HepG2 (cell line): ENCODE measurements at regions not wholly inside any gene's neighbourhood (a gene's known extent, or its start where the extent isn't known, plus 50 kb on each side); places are given as distances from the start of the nearest gene placed in this dataset.

ENCODE experiments used
- ATAC-seq: fragments of 200-7000 bp; cut with Tn5 transposase; 3 replicates; pipeline ENCODE4 v1.9.1; 2020; ENCODE audit warnings: mild to moderate bottlenecking, moderate library complexity
- BruUV-seq: library from RNA; stranded (reverse); fragments of 400-500 nt; replicated peaks from 2 replicates; lab custom pipeline; 2021; lab: Mats Ljungman, UMichigan
- CTCF ChIA-PET: fragments of 300-600 bp; formaldehyde crosslinking; extraction: SDS; loops from one replicate; lab custom pipeline; 2021; ENCODE audit warnings: low total read pairs, inconsistent platforms, low intra/inter-chr PET ratio; lab: Yijun Ruan, JAX
- POLR2A ChIA-PET: fragments of 350-600 bp; sonication (Branson Sonifier 250); formaldehyde crosslinking; loops from one replicate; lab custom pipeline; 2020; ENCODE audit warnings: antibody characterized with exemption, inconsistent platforms; lab: Yijun Ruan, JAX
- DNase-seq: peaks from one replicate; pipeline ENCODE4 v3.0.0-alpha.2; 2015; ENCODE audit warnings: low spot score
- FAIRE-seq: peaks from 3 replicates; lab custom pipeline; 2011; peaks lifted over from hg19 to GRCh38; lab: Jason Lieb, UNC
- H2AFZ ChIP-seq: one replicate; pipeline ENCODE4 v1.6.1; 2011; ENCODE audit warnings: low read length, inconsistent platforms
- H3K27ac ChIP-seq: fragments of 300-600 bp; 3 replicates; pipeline ENCODE4 v1.8.0; 2011; ENCODE audit warnings: mixed run types, mild to moderate bottlenecking, mixed read lengths, low read length, inconsistent platforms; ENCODE audit not compliant: insufficient read depth; ENCODE audit errors: extremely low read length
- H3K27me3 ChIP-seq, 2 experiments: fragments of 200-600 bp in 1 of 2; 2 replicates in 1 of 2; 3 replicates in 1 of 2; pipeline versions ENCODE4 v1.6.0 to v1.8.0; 2011; ENCODE audit warnings: low read length in 2 of 2, mild to moderate bottlenecking in 2 of 2, moderate library complexity in 2 of 2, inconsistent platforms in 1 of 2; ENCODE audit not compliant: insufficient read depth in 2 of 2, control insufficient read depth in 1 of 2
- H3K36me3 ChIP-seq, 2 experiments: fragments of 200-600 bp in 1 of 2; replicated peaks in 1 of 2; 2 replicates in 1 of 2; 3 replicates in 1 of 2; pipeline versions ENCODE4 v1.5.1 to v1.8.0; 2011; ENCODE audit warnings: low read length in 2 of 2, inconsistent platforms in 1 of 2; ENCODE audit not compliant: insufficient read depth in 2 of 2, control insufficient read depth in 1 of 2
- H3K4me1 ChIP-seq: 2 replicates; pipeline ENCODE4 v1.5.1; 2012; ENCODE audit warnings: low read length, inconsistent platforms; ENCODE audit not compliant: insufficient read depth
- H3K4me2 ChIP-seq: 2 replicates; pipeline ENCODE4 v1.6.0; 2011; ENCODE audit warnings: low read depth, low read length, inconsistent platforms
- H3K4me3 ChIP-seq, 3 experiments: fragments of 200-600 bp in 1 of 3; sonication (generic), shearing (Covaris generic) in 1 of 3; replicated peaks in 1 of 3; 2 replicates each; pipeline ENCODE4 v1.5.1; 2011 to 2016; ENCODE audit warnings: low read length in 3 of 3, inconsistent platforms in 2 of 3, low read depth in 2 of 3, mild to moderate bottlenecking in 2 of 3, control low read depth in 1 of 3, mixed read lengths in 1 of 3; ENCODE audit not compliant: insufficient read depth in 1 of 3
- H3K79me2 ChIP-seq: one replicate; pipeline ENCODE4 v1.6.1; 2011; ENCODE audit warnings: low read length, inconsistent platforms; ENCODE audit not compliant: insufficient read depth
- H3K9ac ChIP-seq: 2 replicates; pipeline ENCODE4 v1.6.0; 2011; ENCODE audit warnings: mild to moderate bottlenecking, low read depth, low read length, inconsistent platforms; ENCODE audit not compliant: insufficient read depth
- H3K9me3 ChIP-seq: 2 replicates; pipeline ENCODE4 v1.5.1; 2012; ENCODE audit warnings: mild to moderate bottlenecking, low read length
- H4K20me1 ChIP-seq: 2 replicates; pipeline ENCODE4 v1.6.0; 2011; ENCODE audit warnings: inconsistent platforms, mild to moderate bottlenecking, low read length, moderate library complexity; ENCODE audit not compliant: insufficient read depth
- DPF2 ChIP-seq: sonication (generic); formaldehyde crosslinking; IDR thresholded peaks from 2 replicates; pipeline ENCODE4 v1.4.0; 2020; ENCODE audit warnings: mild to moderate bottlenecking, low read depth, missing genetic modification reagents, borderline replicate concordance
- DR1 ChIP-seq: sonication (generic); formaldehyde crosslinking; IDR thresholded peaks from 2 replicates; pipeline ENCODE4 v1.8.0; 2021; ENCODE audit warnings: mild to moderate bottlenecking, missing genetic modification reagents, inconsistent platforms
- FOSL1 ChIP-seq: sonication (generic); formaldehyde crosslinking; IDR thresholded peaks from 2 replicates; pipeline ENCODE4 v1.9.0; 2021; ENCODE audit warnings: missing genetic modification reagents, borderline replicate concordance
- FOXK2 ChIP-seq: fragments of 450-650 bp; IDR thresholded peaks from 2 replicates; pipeline ENCODE4 v1.6.1; 2016
- FOXP1 ChIP-seq, 2 experiments: fragments of 450-650 bp in 1 of 2; IDR thresholded peaks; 2 replicates each; pipeline ENCODE4 v1.6.1; 2017 to 2018; ENCODE audit warnings: antibody characterized with exemption in 1 of 2
- KAT7 ChIP-seq: IDR thresholded peaks from 2 replicates; pipeline ENCODE4 v1.6.1; 2018; ENCODE audit warnings: borderline replicate concordance, missing compliant biosample characterization
- MIER3 ChIP-seq: IDR thresholded peaks from 2 replicates; pipeline ENCODE4 v1.6.1; 2016; ENCODE audit warnings: missing compliant biosample characterization, borderline replicate concordance
- MYNN ChIP-seq: sonication (generic); formaldehyde crosslinking; IDR thresholded peaks from 2 replicates; pipeline ENCODE4 v1.4.0; 2020; ENCODE audit warnings: mild to moderate bottlenecking, low read depth, missing genetic modification reagents
- NFIB ChIP-seq: sonication (generic); formaldehyde crosslinking; IDR thresholded peaks from 2 replicates; pipeline ENCODE4 v1.9.0; 2021; ENCODE audit warnings: missing genetic modification reagents, mild to moderate bottlenecking, borderline replicate concordance
- POLR2G ChIP-seq: fragments of 200-400 bp; formaldehyde crosslinking; IDR thresholded peaks from 2 replicates; pipeline ENCODE4 v1.6.1; 2018; ENCODE audit warnings: mild to moderate bottlenecking, low read depth, low read length, moderate library complexity
- SAP130 ChIP-seq: IDR thresholded peaks from 2 replicates; pipeline ENCODE4 v1.6.1; 2016; ENCODE audit warnings: low read depth
- TARDBP ChIP-seq: sonication (generic); formaldehyde crosslinking; IDR thresholded peaks from 2 replicates; pipeline ENCODE4 v1.8.0; 2022; ENCODE audit warnings: mild to moderate bottlenecking, missing genetic modification reagents
- TBX3 ChIP-seq: fragments of 450-650 bp; IDR thresholded peaks from 2 replicates; pipeline ENCODE4 v1.6.1; 2017; ENCODE audit warnings: antibody characterized with exemption, mild to moderate bottlenecking, inconsistent platforms, borderline replicate concordance
- ZNF10 ChIP-seq: sonication (generic); formaldehyde crosslinking; IDR thresholded peaks from 2 replicates; pipeline ENCODE4 v1.4.0; 2020; ENCODE audit warnings: mild to moderate bottlenecking, low read depth, missing genetic modification reagents, borderline replicate concordance
- ZNF30 ChIP-seq: sonication (generic); formaldehyde crosslinking; IDR thresholded peaks from 2 replicates; pipeline ENCODE4 v1.5.0; 2020; ENCODE audit warnings: mild to moderate bottlenecking, missing genetic modification reagents
- ZNF557 ChIP-seq: sonication (generic); formaldehyde crosslinking; IDR thresholded peaks from 2 replicates; pipeline ENCODE4 v1.4.0; 2020; ENCODE audit warnings: missing genetic modification reagents
- ZNF891 ChIP-seq: sonication (generic); formaldehyde crosslinking; IDR thresholded peaks from 2 replicates; pipeline ENCODE4 v1.5.0; 2020; ENCODE audit warnings: mild to moderate bottlenecking, missing genetic modification reagents
- WGBS: methylation state at CpG from one replicate; pipeline ENCODE4 v1.1.6; 2017; ENCODE audit warnings: low lambda C conversion rate; 5-methylcytosine and 5-hydroxymethylcytosine counted together
- in situ Hi-C: cut with HindIII; loops from 2 replicates; pipeline ENCODE4 v1.10.0; 2017; ENCODE audit warnings: low pct_unique_long_range_greater_than_20kb; ENCODE audit not compliant: extremely low pct_ligation_motif_present
- intact Hi-C: fragments of 100-400 bp; cut with micrococcal nuclease; formaldehyde crosslinking; loops from one replicate; pipeline ENCODE4 v1.10.0; 2022; ENCODE audit not compliant: unreplicated experiment
- TF ChIP-seq, protein P1 (sequence below): sonication (generic); formaldehyde crosslinking; IDR thresholded peaks from 2 replicates; pipeline ENCODE4 v1.4.0; 2020; ENCODE audit warnings: missing genetic modification reagents, low read depth, mild to moderate bottlenecking, borderline replicate concordance
- TF ChIP-seq, protein P2 (sequence below): sonication (generic); formaldehyde crosslinking; conservative IDR thresholded peaks from 2 replicates; pipeline ENCODE4 v1.8.0; 2022; ENCODE audit warnings: missing genetic modification reagents

DNA sequence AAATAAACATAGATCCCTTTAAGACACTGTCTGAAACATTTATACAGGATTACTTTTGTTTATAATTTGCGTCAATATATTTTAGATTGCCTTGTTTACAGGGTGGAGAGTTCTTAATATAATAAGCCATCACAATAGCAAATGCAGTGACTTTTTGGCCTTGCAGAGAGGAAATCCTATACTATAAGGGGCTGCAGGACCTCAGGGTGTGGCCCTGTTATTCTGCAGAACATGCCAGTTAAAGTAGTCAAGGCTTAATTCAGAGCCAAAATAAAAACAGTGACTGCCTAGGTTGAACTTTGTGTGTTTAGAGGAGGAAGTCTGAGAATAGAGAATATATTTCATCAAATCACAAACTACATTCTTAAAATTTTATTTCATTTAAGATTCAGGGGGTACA is 381.6 kb downstream of the DUSP6 start (continued):
- no peak for TF ChIP-seq DPF2 (CRISPR knock-in tag)
- TF ChIP-seq FOSL1 (CRISPR knock-in tag), result no peak
- TF ChIP-seq, all 625 proteins: peak for 0

DNA sequence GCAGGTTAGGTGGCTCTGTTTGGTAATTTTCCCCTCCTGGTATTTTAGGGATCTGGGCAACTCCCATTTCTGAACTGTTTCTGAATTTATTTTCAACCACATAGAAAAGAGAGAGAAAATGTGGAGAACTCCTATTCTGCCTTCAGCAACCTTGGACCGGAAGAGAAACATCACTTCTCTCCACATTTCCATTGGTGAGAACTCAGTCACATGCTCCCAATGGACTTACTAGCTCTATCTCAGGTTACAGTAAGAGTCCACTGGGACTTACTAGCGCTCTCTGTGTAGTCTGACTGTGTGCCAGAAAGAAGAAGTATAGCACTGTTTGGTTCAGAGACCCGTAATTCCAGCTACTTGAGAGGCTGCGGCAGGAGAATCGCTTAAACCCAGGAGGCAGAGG is 383.2 kb downstream of the DUSP6 start:
- ChIA-PET CTCF (no interaction called here), POLR2A (no interaction called here)
- H3K9ac ChIP-seq, result no peak overlapping the region
- H3K9me3 ChIP-seq, result no peaks in the 10 kb centered on the region
- H3K36me3 ChIP-seq, result no peaks in the 10 kb centered on the region
- H3K27ac ChIP-seq, result no peak overlapping the region
- H4K20me1 ChIP-seq, result no peaks in the 10 kb centered on the region
- BruUV-seq, result no TSS peak
- no peaks in the 10 kb centered on the region for H3K4me1 ChIP-seq
- in situ Hi-C loops (no loop called here), intact Hi-C loops (no loop called here)
- FAIRE-seq (no peak), DNase-seq (no peak), ATAC-seq (no peak)
- no peak overlapping the region for H3K4me2 ChIP-seq
- H3K4me3 ChIP-seq, result no peak overlapping the region
- TF ChIP-seq DR1 (no peak), POLR2G (no peak), ZNF557 (CRISPR knock-in tag) (no peak), MYNN (CRISPR knock-in tag) (no peak), ZNF891 (CRISPR knock-in tag) (no peak), ZNF30 (CRISPR knock-in tag) (no peak), TARDBP (no peak), ZNF10 (CRISPR knock-in tag) (no peak), SAP130 (CRISPR knock-in tag) (no peak), MIER3 (no peak), FOXP1 (IDR thresholded peaks at IDR 0.05) (no peak), FOXP1 (CRISPR knock-in tag; IDR thresholded peaks at IDR 0.05) (no peak), NFIB (no peak), TBX3 (no peak), KAT7 (CRISPR knock-in tag) (no peak), FOXK2 (no peak)
- TF ChIP-seq, protein P1, sequence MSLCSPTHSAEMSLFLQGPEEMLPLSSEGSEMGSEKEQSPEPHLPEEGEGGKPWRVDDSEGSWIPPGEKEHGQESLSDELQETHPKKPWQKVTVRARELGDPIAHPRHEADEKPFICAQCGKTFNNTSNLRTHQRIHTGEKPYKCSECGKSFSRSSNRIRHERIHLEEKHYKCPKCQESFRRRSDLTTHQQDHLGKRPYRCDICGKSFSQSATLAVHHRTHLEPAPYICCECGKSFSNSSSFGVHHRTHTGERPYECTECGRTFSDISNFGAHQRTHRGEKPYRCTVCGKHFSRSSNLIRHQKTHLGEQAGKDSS (CRISPR knock-in tag), result no peak
- TF ChIP-seq, protein P2, sequence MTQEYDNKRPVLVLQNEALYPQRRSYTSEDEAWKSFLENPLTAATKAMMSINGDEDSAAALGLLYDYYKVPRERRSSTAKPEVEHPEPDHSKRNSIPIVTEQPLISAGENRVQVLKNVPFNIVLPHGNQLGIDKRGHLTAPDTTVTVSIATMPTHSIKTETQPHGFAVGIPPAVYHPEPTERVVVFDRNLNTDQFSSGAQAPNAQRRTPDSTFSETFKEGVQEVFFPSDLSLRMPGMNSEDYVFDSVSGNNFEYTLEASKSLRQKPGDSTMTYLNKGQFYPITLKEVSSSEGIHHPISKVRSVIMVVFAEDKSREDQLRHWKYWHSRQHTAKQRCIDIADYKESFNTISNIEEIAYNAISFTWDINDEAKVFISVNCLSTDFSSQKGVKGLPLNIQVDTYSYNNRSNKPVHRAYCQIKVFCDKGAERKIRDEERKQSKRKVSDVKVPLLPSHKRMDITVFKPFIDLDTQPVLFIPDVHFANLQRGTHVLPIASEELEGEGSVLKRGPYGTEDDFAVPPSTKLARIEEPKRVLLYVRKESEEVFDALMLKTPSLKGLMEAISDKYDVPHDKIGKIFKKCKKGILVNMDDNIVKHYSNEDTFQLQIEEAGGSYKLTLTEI (CRISPR knock-in tag), result no peak
- TF ChIP-seq, all 625 proteins: peak for 0
- Histone ChIP-seq H3K79me2 (no peaks in the 10 kb centered on the region), H2AFZ (no peak overlapping the region), H3K27me3 (no peaks in the 10 kb centered on the region)
- 58% methylated on average over 5 of the region's 5 CpGs for WGBS
